ENCODE measurements at regions not wholly inside any gene's neighbourhood (a gene's known extent, or its start where the extent isn't known, plus 50 kb on each side); places are given as distances from the start of the nearest gene placed in this dataset.

DNA sequence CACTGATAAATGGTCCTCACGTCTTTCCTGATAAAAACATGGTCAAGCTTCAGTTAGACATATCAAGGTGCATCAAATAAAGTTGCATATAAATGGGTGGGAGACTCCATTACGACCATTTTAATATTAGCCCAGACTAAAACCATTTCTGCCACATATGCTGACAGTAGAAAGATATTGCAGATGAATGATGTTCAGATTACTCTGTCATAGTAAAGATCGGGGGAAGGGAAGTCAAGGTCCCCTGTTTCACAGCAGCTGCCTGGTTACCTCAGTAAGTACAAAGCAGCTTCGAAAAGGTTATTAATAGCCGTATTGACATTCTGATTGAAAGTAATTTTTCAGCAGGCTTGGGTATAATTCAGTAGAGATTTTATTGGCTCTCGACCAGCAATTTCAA lies 927.7 kb upstream of the CDH2 start:
- RAD21 ChIA-PET (ENCODE audit: unreplicated experiment), result no interaction called here
- Histone ChIP-seq H3K4me2 (ENCODE audit: control insufficient read depth, insufficient read depth) (no peak overlapping the region), H3K27ac (ENCODE audit: control insufficient read depth, insufficient read depth) (no peak overlapping the region), H3K36me3 (ENCODE audit: control insufficient read depth in 2 of 2, insufficient read depth in 2 of 2, low read length in 1 of 2) (no peaks in the 10 kb centered on the region), H4K20me1 (ENCODE audit: control insufficient read depth, insufficient read depth) (no peaks in the 10 kb centered on the region), H2AFZ (ENCODE audit: control insufficient read depth, low read depth, low read length) (no peak overlapping the region), H3K9me3 (replicated peaks; ENCODE audit: control insufficient read depth, insufficient read depth, low read length) (no peaks in the 10 kb centered on the region), H3K9ac (ENCODE audit: control insufficient read depth, insufficient read depth, low read length) (no peak overlapping the region), H3K4me3 (no peak overlapping the region), H3K4me1 (ENCODE audit: control insufficient read depth, insufficient read depth, low read length) (no peaks in the 10 kb centered on the region), H3K79me2 (ENCODE audit: control insufficient read depth, insufficient read depth, low read length) (no peaks in the 10 kb centered on the region), H3K27me3 (replicated peaks in 1 of 2; ENCODE audit: control insufficient read depth in 2 of 2, insufficient read depth in 2 of 2, low read length in 1 of 2) (no peaks in the 10 kb centered on the region)
- DNase-seq (ENCODE audit: low read depth, low spot score), result no peak
- FAIRE-seq, result no peak
- 23% methylated on average over 6 of the region's 6 CpGs for WGBS (ENCODE audit: insufficient coverage, insufficient replicate concordance, low lambda C conversion rate, missing lambda C conversion rate)
- SMC1A ChIA-PET (ENCODE audit: uncharacterized antibody, unreplicated experiment), result no interaction called here
- no TSS peak for BruUV-seq (replicated peaks)
- POLR2A ChIA-PET, result no interaction called here
- CTCF ChIA-PET, result interaction anchor here (1.5 kb wide), 1 partner anchor 10 kb away, joined by 3 read pairs; no protein-coding TSS in a partner anchor
- intact Hi-C loops (cut with micrococcal nuclease; ENCODE audit: unreplicated experiment) (loop anchor here (10.0 kb wide), 1 partner anchor 60 kb away; no protein-coding TSS in a partner anchor), in situ Hi-C loops (cut with MboI) (no loop called here)
- ATAC-seq, result no peak
- TF ChIP-seq SMC3 (IDR thresholded peaks at IDR 0.05; ENCODE audit: borderline replicate concordance, low read length) (no peak), ESRRA (IDR thresholded peaks at IDR 0.05; ENCODE audit: low read length) (no peak), CBFB (IDR thresholded peaks at IDR 0.05; ENCODE audit: low read depth) (no peak), RBBP5 (conservative IDR thresholded peaks at IDR 0.05) (no peak), BACH1 (IDR thresholded peaks at IDR 0.05; ENCODE audit: borderline replicate concordance) (no peak), E2F4 (IDR thresholded peaks at IDR 0.05; ENCODE audit: low read depth, low read length) (no peak), GATAD2B (conservative IDR thresholded peaks at IDR 0.05; ENCODE audit: low read depth) (no peak)
- TF ChIP-seq, protein P1, sequence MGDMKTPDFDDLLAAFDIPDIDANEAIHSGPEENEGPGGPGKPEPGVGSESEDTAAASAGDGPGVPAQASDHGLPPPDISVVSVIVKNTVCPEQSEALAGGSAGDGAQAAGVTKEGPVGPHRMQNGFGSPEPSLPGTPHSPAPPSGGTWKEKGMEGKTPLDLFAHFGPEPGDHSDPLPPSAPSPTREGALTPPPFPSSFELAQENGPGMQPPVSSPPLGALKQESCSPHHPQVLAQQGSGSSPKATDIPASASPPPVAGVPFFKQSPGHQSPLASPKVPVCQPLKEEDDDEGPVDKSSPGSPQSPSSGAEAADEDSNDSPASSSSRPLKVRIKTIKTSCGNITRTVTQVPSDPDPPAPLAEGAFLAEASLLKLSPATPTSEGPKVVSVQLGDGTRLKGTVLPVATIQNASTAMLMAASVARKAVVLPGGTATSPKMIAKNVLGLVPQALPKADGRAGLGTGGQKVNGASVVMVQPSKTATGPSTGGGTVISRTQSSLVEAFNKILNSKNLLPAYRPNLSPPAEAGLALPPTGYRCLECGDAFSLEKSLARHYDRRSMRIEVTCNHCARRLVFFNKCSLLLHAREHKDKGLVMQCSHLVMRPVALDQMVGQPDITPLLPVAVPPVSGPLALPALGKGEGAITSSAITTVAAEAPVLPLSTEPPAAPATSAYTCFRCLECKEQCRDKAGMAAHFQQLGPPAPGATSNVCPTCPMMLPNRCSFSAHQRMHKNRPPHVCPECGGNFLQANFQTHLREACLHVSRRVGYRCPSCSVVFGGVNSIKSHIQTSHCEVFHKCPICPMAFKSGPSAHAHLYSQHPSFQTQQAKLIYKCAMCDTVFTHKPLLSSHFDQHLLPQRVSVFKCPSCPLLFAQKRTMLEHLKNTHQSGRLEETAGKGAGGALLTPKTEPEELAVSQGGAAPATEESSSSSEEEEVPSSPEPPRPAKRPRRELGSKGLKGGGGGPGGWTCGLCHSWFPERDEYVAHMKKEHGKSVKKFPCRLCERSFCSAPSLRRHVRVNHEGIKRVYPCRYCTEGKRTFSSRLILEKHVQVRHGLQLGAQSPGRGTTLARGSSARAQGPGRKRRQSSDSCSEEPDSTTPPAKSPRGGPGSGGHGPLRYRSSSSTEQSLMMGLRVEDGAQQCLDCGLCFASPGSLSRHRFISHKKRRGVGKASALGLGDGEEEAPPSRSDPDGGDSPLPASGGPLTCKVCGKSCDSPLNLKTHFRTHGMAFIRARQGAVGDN (IDR thresholded peaks at IDR 0.05), result no peak
- TF ChIP-seq, protein P2, sequence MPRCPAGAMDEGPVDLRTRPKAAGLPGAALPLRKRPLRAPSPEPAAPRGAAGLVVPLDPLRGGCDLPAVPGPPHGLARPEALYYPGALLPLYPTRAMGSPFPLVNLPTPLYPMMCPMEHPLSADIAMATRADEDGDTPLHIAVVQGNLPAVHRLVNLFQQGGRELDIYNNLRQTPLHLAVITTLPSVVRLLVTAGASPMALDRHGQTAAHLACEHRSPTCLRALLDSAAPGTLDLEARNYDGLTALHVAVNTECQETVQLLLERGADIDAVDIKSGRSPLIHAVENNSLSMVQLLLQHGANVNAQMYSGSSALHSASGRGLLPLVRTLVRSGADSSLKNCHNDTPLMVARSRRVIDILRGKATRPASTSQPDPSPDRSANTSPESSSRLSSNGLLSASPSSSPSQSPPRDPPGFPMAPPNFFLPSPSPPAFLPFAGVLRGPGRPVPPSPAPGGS (IDR thresholded peaks at IDR 0.05; ENCODE audit: borderline replicate concordance, insufficient read depth, low read depth, low read length, poor library complexity, severe bottlenecking), result no peak
- TF ChIP-seq, protein P3, sequence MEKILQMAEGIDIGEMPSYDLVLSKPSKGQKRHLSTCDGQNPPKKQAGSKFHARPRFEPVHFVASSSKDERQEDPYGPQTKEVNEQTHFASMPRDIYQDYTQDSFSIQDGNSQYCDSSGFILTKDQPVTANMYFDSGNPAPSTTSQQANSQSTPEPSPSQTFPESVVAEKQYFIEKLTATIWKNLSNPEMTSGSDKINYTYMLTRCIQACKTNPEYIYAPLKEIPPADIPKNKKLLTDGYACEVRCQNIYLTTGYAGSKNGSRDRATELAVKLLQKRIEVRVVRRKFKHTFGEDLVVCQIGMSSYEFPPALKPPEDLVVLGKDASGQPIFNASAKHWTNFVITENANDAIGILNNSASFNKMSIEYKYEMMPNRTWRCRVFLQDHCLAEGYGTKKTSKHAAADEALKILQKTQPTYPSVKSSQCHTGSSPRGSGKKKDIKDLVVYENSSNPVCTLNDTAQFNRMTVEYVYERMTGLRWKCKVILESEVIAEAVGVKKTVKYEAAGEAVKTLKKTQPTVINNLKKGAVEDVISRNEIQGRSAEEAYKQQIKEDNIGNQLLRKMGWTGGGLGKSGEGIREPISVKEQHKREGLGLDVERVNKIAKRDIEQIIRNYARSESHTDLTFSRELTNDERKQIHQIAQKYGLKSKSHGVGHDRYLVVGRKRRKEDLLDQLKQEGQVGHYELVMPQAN (conservative IDR thresholded peaks at IDR 0.05), result no peak
- TF ChIP-seq, protein P4, sequence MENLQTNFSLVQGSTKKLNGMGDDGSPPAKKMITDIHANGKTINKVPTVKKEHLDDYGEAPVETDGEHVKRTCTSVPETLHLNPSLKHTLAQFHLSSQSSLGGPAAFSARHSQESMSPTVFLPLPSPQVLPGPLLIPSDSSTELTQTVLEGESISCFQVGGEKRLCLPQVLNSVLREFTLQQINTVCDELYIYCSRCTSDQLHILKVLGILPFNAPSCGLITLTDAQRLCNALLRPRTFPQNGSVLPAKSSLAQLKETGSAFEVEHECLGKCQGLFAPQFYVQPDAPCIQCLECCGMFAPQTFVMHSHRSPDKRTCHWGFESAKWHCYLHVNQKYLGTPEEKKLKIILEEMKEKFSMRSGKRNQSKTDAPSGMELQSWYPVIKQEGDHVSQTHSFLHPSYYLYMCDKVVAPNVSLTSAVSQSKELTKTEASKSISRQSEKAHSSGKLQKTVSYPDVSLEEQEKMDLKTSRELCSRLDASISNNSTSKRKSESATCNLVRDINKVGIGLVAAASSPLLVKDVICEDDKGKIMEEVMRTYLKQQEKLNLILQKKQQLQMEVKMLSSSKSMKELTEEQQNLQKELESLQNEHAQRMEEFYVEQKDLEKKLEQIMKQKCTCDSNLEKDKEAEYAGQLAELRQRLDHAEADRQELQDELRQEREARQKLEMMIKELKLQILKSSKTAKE (IDR thresholded peaks at IDR 0.05; ENCODE audit: low read depth, poor library complexity, severe bottlenecking), result no peak
